ENCODE measurements at regions not wholly inside any gene's neighbourhood (a gene's known extent, or its start where the extent isn't known, plus 50 kb on each side); places are given as distances from the start of the nearest gene placed in this dataset.

GRCh38 chrX:120692319-120692718, 62.5 kb upstream of the C1GALT1C1 start:
- no peak for DNase-seq

GRCh38 chrX:120690941-120691340, 61.1 kb upstream of the C1GALT1C1 start:
- no peak for DNase-seq

- no peak for DNase-seq
Measured at GRCh38 chrX:120690344-120690743, 60.5 kb upstream of the C1GALT1C1 start.

GRCh38 chrX:120680090-120680489, 50.2 kb upstream of the C1GALT1C1 start:
- DNase-seq, result no peak

Data from tongue (tissue), 1 donor.